Smooth muscle cell of the brain vasculature (primary cell): ENCODE measurements at regions not wholly inside any gene's neighbourhood (a gene's known extent, or its start where the extent isn't known, plus 50 kb on each side); places are given as distances from the start of the nearest gene placed in this dataset.

Experiments
- DNase-seq: peaks from one replicate; pipeline ENCODE4 v3.0.0-alpha.2; 2012; ENCODE audit warnings: low read depth, low spot score

GRCh38 chr18:2348003-2348402, 223.3 kb downstream of the METTL4 start:
- DNase-seq = no peak

- DNase-seq = no peak
Observed at GRCh38 chr18:2351126-2351850, 220.0 kb downstream of the METTL4 start.

GRCh38 chr18:2354292-2354691, 217.0 kb downstream of the METTL4 start:
- DNase-seq = no peak

- DNase-seq = no peak
Observed at GRCh38 chr18:2356906-2357305, 214.4 kb downstream of the METTL4 start.

GRCh38 chr18:2360861-2361260, 210.4 kb downstream of the METTL4 start:
- no peak for DNase-seq

GRCh38 chr18:2368102-2368501, 203.2 kb downstream of the METTL4 start:
- no peak for DNase-seq

DNA sequence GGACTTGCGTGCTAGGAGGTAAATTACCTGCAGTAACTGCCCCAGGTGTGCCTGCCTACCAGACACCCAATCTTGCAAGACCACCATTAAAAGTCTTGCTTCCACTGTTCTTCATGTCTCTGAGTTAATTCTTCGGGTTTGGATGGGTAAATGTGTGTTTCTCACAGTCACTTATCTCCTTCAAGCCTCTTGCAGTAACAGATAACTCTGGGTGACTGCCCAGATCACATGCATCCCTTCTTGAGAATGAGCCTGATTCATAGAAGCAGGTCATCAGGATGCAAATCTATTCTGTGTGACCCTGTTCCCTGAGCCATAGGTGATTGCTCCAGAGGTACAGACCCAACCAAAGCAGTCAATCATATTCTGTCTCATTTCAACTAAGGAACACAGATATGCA, 194.6 kb downstream of the METTL4 start:
- no peak for DNase-seq

GRCh38 chr18:2380101-2380500, 191.2 kb downstream of the METTL4 start:
- no peak for DNase-seq

DNA sequence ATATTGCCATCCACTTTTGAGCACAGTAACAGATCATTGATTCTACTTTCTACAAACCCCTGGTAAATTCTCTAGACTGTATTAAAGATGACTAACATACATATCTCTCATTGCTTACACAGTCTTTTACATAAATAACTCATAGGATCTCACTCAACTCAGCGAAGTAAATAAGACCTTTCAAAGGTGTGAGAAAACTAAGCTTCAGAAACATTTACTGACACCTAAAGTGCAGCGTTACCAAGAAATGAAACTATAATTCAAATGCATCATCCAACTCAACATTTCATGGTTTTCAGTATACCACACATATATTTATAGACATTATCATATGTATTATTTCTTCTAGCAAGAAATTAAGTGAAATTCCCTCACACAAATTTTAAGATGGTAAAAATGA, 189.8 kb downstream of the METTL4 start:
- no peak for DNase-seq

DNA sequence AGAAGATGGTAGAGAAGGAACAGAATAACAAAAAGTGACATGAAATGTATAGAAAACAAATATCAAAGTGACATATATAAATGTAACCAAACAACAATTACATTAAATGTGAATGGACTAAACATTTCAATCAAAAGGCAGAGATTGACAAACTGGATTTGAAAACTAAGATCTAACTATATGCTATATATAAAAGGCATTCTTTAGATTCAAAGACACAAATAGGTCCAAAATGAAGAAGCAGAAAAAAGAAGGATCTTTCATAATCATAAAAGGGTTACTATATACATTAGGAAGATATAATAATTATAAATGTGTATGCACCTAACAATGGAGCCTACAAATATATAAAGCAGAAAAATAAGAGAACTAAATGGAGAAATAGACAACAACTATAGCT, 183.7 kb downstream of the METTL4 start:
- no peak for DNase-seq

GRCh38 chr18:2390158-2390557, 181.1 kb downstream of the METTL4 start:
- DNase-seq = no peak

DNA sequence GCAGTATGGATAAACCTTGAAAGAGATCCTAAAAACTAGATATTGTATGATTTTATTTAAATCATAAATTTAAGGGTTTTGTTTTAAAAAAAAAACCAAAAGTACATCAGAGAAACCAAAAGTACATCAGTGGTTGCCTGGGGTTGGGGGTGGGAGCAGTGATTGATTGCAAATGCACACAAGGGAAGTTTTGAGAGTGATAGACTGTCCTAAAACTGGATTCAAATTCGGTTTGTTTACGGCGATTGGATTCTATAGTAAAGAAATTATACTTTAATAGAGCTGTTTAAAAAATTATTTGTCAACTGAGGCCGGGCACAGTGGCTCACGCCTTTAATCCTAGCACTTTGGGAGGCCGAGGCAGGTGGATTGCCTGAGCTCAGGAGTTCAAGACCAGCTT, 179.8 kb downstream of the METTL4 start:
- no peak for DNase-seq

GRCh38 chr18:2392446-2392845, 178.9 kb downstream of the METTL4 start:
- DNase-seq = no peak

DNA sequence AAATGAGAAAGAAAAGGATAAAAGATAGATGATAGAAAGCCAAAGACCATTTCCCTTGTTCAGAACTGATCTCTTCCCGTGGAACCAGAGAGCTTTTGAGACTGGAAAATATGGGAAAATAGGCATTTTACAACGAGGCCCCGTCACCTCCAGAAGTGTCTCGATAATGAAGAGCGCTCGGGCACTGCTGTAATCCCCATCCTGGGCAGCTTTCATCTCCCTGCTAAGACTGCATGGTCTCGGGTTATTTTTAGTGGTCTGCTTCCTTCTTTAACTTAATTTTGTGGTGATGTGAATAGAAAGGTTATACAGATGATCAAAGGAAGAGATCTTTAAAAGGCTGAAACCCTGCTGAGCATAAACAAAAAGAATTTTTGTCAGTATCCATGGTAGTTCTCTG, 176.6 kb downstream of the METTL4 start:
- no peak for DNase-seq

DNA sequence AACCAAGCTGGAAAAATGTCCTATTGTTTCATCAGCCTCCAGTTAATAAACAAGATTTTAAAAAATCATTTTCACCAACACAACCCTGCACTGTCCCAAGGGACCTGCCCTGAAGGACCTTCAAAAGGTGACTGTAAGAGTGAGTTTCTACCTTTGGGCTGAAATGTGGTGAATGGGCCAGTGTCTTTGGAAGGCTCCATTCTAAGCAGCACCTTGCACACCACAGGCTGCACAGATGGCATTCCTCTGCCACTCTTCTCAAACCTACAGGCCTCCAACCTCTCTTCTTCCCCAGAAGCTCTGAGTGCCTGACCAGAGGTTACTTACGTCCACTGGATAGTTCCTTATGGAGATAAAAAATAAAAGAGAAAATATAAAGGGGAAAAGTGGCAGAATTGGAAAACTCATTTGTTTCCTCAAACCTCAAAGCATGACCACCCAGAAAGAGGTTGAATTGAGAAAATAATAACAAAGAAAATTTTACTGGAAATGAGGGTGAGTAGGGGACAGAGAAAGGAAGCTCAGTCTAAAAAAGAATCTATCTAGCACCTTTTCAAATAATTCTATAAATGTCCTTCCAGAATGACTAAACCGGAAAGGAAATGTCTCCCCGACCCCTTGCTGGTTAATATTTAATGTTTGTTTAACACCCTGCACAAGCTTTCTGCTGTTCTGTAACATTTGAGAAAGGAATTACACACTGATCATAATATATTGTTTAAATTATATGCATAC, 175.7 kb downstream of the METTL4 start:
- DNase-seq = no peak

GRCh38 chr18:2396162-2396505, 175.2 kb downstream of the METTL4 start:
- DNase-seq = no peak

- no peak for DNase-seq
Observed at GRCh38 chr18:2400701-2401196, 170.6 kb downstream of the METTL4 start.

- DNase-seq = no peak
Observed at GRCh38 chr18:2402084-2402483, 169.2 kb downstream of the METTL4 start.

GRCh38 chr18:2406544-2406943, 164.8 kb downstream of the METTL4 start:
- DNase-seq = no peak

DNA sequence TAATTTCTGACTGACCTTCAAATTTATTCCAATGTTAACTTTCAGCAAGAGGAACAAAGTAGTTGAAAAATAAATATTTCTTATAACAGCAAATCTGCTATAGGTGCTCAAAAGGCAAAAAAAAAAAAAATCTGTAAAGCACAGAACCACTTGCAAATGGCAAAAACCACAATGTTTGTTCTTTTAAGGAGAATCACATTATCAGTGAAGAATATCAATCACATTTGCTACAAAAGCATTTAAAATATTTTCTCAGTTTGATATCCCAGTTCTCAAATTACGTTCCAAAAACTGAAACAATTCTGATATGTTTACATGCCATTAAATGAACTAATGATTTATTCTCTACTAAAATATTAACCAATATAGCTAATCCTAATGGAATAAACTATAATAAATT, 163.3 kb downstream of the METTL4 start:
- DNase-seq = no peak

GRCh38 chr18:2409906-2410305, 161.4 kb downstream of the METTL4 start:
- DNase-seq = no peak

DNA sequence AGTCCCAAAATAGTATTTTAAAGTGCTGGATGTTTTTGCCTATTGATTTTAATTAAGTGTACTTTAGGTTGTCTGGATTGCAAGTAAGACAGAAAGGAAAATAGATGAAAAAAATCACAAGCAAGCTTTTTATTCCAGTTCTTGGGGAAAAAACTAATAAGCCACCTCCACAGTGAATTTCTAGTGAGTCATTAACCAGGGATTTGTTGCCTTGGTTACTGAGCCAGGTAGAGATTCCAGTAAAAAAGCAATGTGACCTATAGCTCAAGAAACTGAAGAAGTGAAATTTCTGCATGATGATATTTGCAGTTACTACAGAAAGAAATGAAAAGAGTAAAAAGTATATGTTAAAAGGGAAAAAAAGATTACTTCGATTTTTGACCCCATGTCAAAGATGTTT, 160.6 kb downstream of the METTL4 start:
- DNase-seq = no peak

- DNase-seq = no peak
Observed at GRCh38 chr18:2411381-2411960, 159.8 kb downstream of the METTL4 start.
